Gastrocnemius medialis (tissue), 4 donors: ENCODE measurements at regions not wholly inside any gene's neighbourhood (a gene's known extent, or its start where the extent isn't known, plus 50 kb on each side); places are given as distances from the start of the nearest gene placed in this dataset.
"Not testable (repeated sequence)": the region's sequence is repeated elsewhere in the genome, so short reads cannot be mapped to it uniquely, and the experiment has no call there.

Experiments used
- CTCF ChIP-seq, 5 experiments: fragments of 450-650 bp in 3 of 5; fragments of 200-600 bp in 2 of 5; sonication (generic) in 2 of 5; IDR thresholded peaks in 4 of 5; conservative IDR thresholded peaks in 1 of 5; 1 replicate in 4 of 5; 2 replicates in 1 of 5; pipeline ENCODE4 v1.5.1; 2016 to 2019; ENCODE audit warnings: antibody characterized with exemption in 5 of 5, mild to moderate bottlenecking in 3 of 5, moderate library complexity in 3 of 5
- POLR2A ChIP-seq, 2 donors: fragments of 450-650 bp; IDR thresholded peaks; one replicate each; pipeline ENCODE4 v1.6.1; 2017; ENCODE audit warnings: antibody characterized with exemption in 2 of 2, mild to moderate bottlenecking in 2 of 2, moderate library complexity in 2 of 2

DNA sequence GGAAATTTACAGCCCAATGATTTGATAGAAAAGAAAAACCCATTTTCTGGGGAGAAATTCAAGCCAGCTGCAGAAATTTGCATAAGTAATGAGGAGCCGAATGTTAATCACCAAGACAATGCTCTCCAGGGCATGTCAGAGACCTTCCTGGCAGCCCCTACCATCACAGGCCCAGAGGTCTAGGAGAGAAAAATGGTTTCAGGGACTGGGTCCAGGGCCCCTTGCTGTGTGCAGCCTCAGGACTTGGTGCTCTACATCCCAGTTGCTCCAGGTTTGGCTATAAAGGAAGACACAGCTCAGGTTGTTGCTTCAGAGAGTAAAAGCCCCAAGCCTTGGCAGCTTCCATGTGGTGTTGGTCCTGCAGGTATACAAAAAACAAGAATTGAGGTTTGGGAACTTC lies 222.2 kb upstream of the ISX start:
- TF ChIP-seq CTCF (IDR thresholded peaks at IDR 0.05 in 4 of 5, conservative IDR thresholded peaks at IDR 0.05 in 1 of 5); POLR2A (IDR thresholded peaks at IDR 0.05): not testable (repeated sequence)
